Sigmoid colon (tissue), 4 donors: ENCODE measurements at regions not wholly inside any gene's neighbourhood (a gene's known extent, or its start where the extent isn't known, plus 50 kb on each side); places are given as distances from the start of the nearest gene placed in this dataset.

Source experiments
- CTCF ChIP-seq, 4 experiments: fragments of 450-650 bp in 3 of 4; fragments of 200-600 bp in 1 of 4; IDR thresholded peaks; one replicate each; pipeline ENCODE4 v1.5.1; 2016 to 2019; ENCODE audit warnings: antibody characterized with exemption in 4 of 4, mild to moderate bottlenecking in 3 of 4, moderate library complexity in 2 of 4
- POLR2A ChIP-seq, 2 donors: fragments of 450-650 bp; IDR thresholded peaks; one replicate each; pipeline ENCODE4 v1.6.1; 2016; ENCODE audit warnings: antibody characterized with exemption in 2 of 2, mild to moderate bottlenecking in 2 of 2, moderate library complexity in 2 of 2
- POLR2AphosphoS5 ChIP-seq, 4 donors: sonication (generic); formaldehyde crosslinking; IDR thresholded peaks; one replicate each; pipeline ENCODE4 v1.6.1; 2017; ENCODE audit warnings: antibody characterized with exemption in 4 of 4

- no peak for TF ChIP-seq POLR2AphosphoS5 (IDR thresholded peaks at IDR 0.05)
- TF ChIP-seq POLR2A (IDR thresholded peaks at IDR 0.05) = no peak
- no peak for TF ChIP-seq CTCF (IDR thresholded peaks at IDR 0.05)
These were observed 54.3 kb upstream of the SLC2A12 start for GRCh38 chr6:134106702-134107101.
